HepG2 (cell line): ENCODE measurements at regions not wholly inside any gene's neighbourhood (a gene's known extent, or its start where the extent isn't known, plus 50 kb on each side); places are given as distances from the start of the nearest gene placed in this dataset.
A peak's percentile ranks its signal among the peaks of the same experiment; 100 is the strongest.

ENCODE experiments used
- ATM ChIP-seq: fragments of 450-650 bp; IDR thresholded peaks from 2 replicates; pipeline ENCODE4 v1.7.1; 2017; ENCODE audit warnings: mild to moderate bottlenecking, borderline replicate concordance
- BCL6 ChIP-seq: IDR thresholded peaks from 2 replicates; pipeline ENCODE4 v1.6.1; 2016; ENCODE audit warnings: missing genetic modification reagents, missing compliant biosample characterization
- EP300 ChIP-seq, 3 experiments: sonication (generic) in 1 of 3; formaldehyde crosslinking in 1 of 3; IDR thresholded peaks; 2 replicates each; pipeline versions ENCODE4 v1.5.1 to v1.6.1; 2011 to 2020; ENCODE audit warnings: low read depth in 2 of 3, low read length in 2 of 3, borderline replicate concordance in 1 of 3, improper control_type of control experiment in 1 of 3, mild to moderate bottlenecking in 1 of 3, missing genetic modification reagents in 1 of 3, moderate library complexity in 1 of 3
- FOXP4 ChIP-seq: sonication (generic); formaldehyde crosslinking; IDR thresholded peaks from 2 replicates; pipeline ENCODE4 v1.4.0; 2020; ENCODE audit warnings: missing genetic modification reagents
- MAF1 ChIP-seq: sonication (generic); formaldehyde crosslinking; IDR thresholded peaks from 2 replicates; pipeline ENCODE4 v1.5.0; 2020; ENCODE audit warnings: missing genetic modification reagents, borderline replicate concordance
- PAXIP1 ChIP-seq: sonication (generic); formaldehyde crosslinking; conservative IDR thresholded peaks from 2 replicates; pipeline ENCODE4 v1.4.0; 2020; ENCODE audit warnings: mild to moderate bottlenecking, missing genetic modification reagents, moderate library complexity
- RAD21 ChIP-seq: fragments of 450-650 bp; formaldehyde crosslinking; IDR thresholded peaks from 2 replicates; pipeline ENCODE4 v1.5.0; 2020; ENCODE audit warnings: mild to moderate bottlenecking
- RBM22 ChIP-seq: fragments of 200-400 bp; formaldehyde crosslinking; optimal IDR thresholded peaks from 2 replicates; pipeline ENCODE3; 2017; ENCODE audit warnings: mild to moderate bottlenecking, low read length, moderate library complexity
- RFX5 ChIP-seq: IDR thresholded peaks from 2 replicates; pipeline ENCODE4 v1.6.1; 2011; ENCODE audit warnings: low read depth, low read length, improper control_type of control experiment
- THRA ChIP-seq: sonication (generic); formaldehyde crosslinking; IDR thresholded peaks from 2 replicates; pipeline ENCODE4 v1.4.0; 2020; ENCODE audit warnings: missing genetic modification reagents, borderline replicate concordance
- ZBED4 ChIP-seq: sonication (generic); formaldehyde crosslinking; IDR thresholded peaks from 2 replicates; pipeline ENCODE4 v1.4.0; 2020; ENCODE audit warnings: missing genetic modification reagents, borderline replicate concordance
- ZBTB25 ChIP-seq: IDR thresholded peaks from 2 replicates; pipeline ENCODE4 v1.6.1; 2018; ENCODE audit warnings: missing genetic modification reagents
- ZFY ChIP-seq: sonication (generic); formaldehyde crosslinking; IDR thresholded peaks from 2 replicates; pipeline ENCODE4 v1.4.0; 2020; ENCODE audit warnings: missing genetic modification reagents
- ZNF616 ChIP-seq: sonication (generic); formaldehyde crosslinking; IDR thresholded peaks from 2 replicates; pipeline ENCODE4 v1.5.0; 2020; ENCODE audit warnings: low read depth, mild to moderate bottlenecking, missing genetic modification reagents
- ZNF773 ChIP-seq: sonication (generic); formaldehyde crosslinking; IDR thresholded peaks from 2 replicates; pipeline ENCODE4 v1.4.0; 2020; ENCODE audit warnings: missing genetic modification reagents, borderline replicate concordance

- no peak for TF ChIP-seq RBM22
- no peak for TF ChIP-seq RAD21 (CRISPR knock-in tag)
- 0 out of 2 replicates have a peak, but pooled peaks have one; percentile 35 for TF ChIP-seq BCL6
- TF ChIP-seq MAF1: no peak
- TF ChIP-seq FOXP4 (CRISPR knock-in tag): peak; percentile 34
- no peak for TF ChIP-seq RFX5
- no peak for TF ChIP-seq ZNF616
- TF ChIP-seq ZFY (CRISPR knock-in tag): no peak
- no peak for TF ChIP-seq ZNF773 (CRISPR knock-in tag)
- no peak for TF ChIP-seq ZBTB25 (CRISPR knock-in tag)
- no peak for TF ChIP-seq ATM
- no peak for TF ChIP-seq THRA (CRISPR knock-in tag)
- TF ChIP-seq EP300 (IDR thresholded peaks at IDR 0.05; ENCODE audit: low read depth in 2 of 2, low read length in 2 of 2): peak in 1 of 2 experiments; percentile 44; a peak in 1 of 4 replicates
- no peak for TF ChIP-seq EP300 (CRISPR knock-in tag; IDR thresholded peaks at IDR 0.05; ENCODE audit: borderline replicate concordance)
- TF ChIP-seq PAXIP1 (CRISPR knock-in tag): peak; percentile 83
- TF ChIP-seq ZBED4 (CRISPR knock-in tag): no peak
Observed at GRCh38 chr13:109568339-109568818, 218.0 kb downstream of the IRS2 start (continued).
